GM12874 (cell line): ENCODE measurements at regions not wholly inside any gene's neighbourhood (a gene's known extent, or its start where the extent isn't known, plus 50 kb on each side); places are given as distances from the start of the nearest gene placed in this dataset.

ENCODE experiments used
- TF ChIP-seq, protein P1 (sequence below): IDR thresholded peaks from 2 replicates; pipeline ENCODE4 v1.5.1; 2011; ENCODE audit warnings: low read depth, mild to moderate bottlenecking, control low read depth, low read length, moderate library complexity; ENCODE audit not compliant: insufficient read depth

GRCh38 chr13:59480396-59481259, 683.1 kb downstream of the DIAPH3 start:
- TF ChIP-seq, protein P1, sequence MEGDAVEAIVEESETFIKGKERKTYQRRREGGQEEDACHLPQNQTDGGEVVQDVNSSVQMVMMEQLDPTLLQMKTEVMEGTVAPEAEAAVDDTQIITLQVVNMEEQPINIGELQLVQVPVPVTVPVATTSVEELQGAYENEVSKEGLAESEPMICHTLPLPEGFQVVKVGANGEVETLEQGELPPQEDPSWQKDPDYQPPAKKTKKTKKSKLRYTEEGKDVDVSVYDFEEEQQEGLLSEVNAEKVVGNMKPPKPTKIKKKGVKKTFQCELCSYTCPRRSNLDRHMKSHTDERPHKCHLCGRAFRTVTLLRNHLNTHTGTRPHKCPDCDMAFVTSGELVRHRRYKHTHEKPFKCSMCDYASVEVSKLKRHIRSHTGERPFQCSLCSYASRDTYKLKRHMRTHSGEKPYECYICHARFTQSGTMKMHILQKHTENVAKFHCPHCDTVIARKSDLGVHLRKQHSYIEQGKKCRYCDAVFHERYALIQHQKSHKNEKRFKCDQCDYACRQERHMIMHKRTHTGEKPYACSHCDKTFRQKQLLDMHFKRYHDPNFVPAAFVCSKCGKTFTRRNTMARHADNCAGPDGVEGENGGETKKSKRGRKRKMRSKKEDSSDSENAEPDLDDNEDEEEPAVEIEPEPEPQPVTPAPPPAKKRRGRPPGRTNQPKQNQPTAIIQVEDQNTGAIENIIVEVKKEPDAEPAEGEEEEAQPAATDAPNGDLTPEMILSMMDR = no peak

- TF ChIP-seq, protein P1 = no peak
Measured at GRCh38 chr13:59483501-59484145, 680.1 kb downstream of the DIAPH3 start.

DNA sequence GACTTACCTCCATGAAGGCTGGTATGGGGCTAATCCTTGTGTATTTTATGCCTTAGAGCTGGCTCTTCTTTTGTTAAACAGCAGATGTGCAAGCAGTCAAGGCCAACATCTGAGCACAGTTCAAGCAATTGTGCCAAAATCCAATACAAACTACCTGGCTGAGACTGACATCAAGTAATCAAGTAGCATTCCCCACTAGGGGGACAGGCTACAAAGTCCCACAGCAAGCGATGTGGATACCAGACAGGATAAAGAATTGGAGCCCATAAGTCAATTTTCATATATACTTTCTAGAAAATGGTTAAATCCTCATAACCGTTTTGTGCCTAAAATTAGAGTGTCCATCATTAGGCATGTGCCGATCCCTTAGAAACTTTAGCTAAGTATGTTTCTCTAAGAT, 675.8 kb downstream of the DIAPH3 start:
- TF ChIP-seq, protein P1 = no peak

DNA sequence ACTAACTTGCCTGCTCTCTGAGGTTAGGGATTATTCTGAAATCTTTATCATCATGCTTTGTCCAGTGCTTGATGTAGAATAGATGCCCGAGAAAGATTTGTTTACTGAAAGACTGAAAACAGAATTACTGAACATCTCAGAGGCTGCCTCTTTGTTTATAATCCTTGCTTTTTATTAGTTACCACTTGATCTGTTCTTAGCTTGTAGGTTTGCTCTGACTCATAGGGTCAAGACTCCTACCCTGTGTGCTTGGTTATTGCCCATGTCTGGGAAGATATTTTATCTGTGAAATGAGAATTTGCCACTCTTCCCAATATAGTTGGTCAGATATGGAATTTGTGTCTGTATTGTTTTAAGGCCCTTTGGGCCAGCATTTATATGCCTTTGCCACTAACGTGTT, 675.3 kb downstream of the DIAPH3 start:
- TF ChIP-seq, protein P1 = no peak

GRCh38 chr13:59490651-59491050, 673.1 kb downstream of the DIAPH3 start:
- TF ChIP-seq, protein P1 = no peak

DNA sequence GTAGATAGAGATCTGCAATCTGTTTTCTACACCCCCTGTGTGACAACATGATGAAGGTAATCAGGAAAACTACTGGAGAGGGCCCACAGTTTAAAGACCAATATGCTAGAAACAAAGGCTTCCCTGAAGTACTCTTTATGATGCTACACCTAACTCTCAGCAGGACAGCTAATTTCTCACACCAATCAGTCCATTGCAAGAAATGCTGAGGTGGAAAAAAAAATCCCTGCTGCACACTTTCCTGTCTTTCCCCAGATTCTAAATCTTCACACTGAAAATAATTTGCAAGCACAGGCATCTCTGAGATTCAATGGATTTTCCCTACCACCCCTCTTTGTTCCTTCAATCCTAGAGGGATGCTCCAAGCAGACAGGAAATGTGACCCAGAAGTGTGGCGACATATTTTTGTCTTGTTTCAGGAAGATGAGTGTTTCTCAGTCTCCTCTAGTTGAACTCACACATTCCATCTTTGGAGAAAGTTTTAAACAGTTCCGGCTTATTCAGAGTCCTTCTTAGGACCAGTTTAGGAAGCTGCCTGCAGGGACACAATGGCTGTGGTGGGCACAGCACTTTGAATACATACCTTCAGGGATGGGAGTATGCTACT, 671.6 kb downstream of the DIAPH3 start:
- TF ChIP-seq, protein P1 = no peak

DNA sequence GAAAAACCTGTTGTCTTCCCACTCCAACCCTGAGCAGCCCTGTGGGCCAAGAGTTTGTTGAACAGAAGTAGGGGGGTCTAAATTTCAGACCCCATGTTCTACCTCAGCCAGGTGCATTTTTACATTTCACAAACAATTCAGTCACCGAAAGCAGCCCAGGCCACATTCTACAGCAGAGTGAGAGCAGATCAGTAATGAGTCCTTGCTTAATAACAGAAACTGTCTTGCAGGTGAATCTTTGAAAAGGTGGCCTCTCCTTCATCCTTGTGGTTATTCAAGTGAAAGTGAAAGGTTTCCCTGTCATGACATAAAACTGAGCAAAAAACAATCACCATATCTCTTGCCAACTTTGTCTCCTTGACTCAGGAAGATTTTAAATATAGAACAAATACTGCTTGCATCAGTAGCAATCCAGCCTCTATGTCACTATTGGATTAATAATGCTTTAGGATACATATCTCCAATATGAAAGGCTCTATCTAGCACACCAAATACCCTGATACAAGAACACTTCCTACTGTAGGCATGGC, 670.2 kb downstream of the DIAPH3 start:
- TF ChIP-seq, protein P1 = no peak
